ENCODE measurements at regions not wholly inside any gene's neighbourhood (a gene's known extent, or its start where the extent isn't known, plus 50 kb on each side); places are given as distances from the start of the nearest gene placed in this dataset.
A peak's percentile ranks its signal among the peaks of the same experiment; 100 is the strongest.

- DNase-seq: no peak
- H3K9me3 ChIP-seq: no peaks in the 10 kb centered on the region
- H3K27me3 ChIP-seq: no peaks in the 10 kb centered on the region
- H3K36me3 ChIP-seq: no peaks in the 10 kb centered on the region
- intact Hi-C loops (cut with DNase I): no loop called here
- TF ChIP-seq CTCF (IDR thresholded peaks at IDR 0.05): no peak
- no peak for ATAC-seq
- 55 to 59% methylated on average over 3 of the region's 3 CpGs for WGBS, 2 donors
- H3K27ac ChIP-seq: no peak overlapping the region
- no peak for FAIRE-seq
- H3K4me3 ChIP-seq: no peak overlapping the region
- no peaks in the 10 kb centered on the region for H3K4me1 ChIP-seq
These were observed 761.4 kb upstream of the TYRP1 start for GRCh38 chr9:11931751-11932150.

GRCh38 chr9:11933926-11934325 is 759.3 kb upstream of the TYRP1 start:
- no peak for FAIRE-seq

GRCh38 chr9:11946531-11946930 is 746.7 kb upstream of the TYRP1 start:
- no peak for FAIRE-seq

More at GRCh38 chr9:11933926-11934325, 759.3 kb upstream of the TYRP1 start:
- no peaks in the 10 kb centered on the region for H3K4me1 ChIP-seq
- no peak overlapping the region for H3K4me3 ChIP-seq
- intact Hi-C loops (cut with DNase I): no loop called here
- H3K36me3 ChIP-seq: no peaks in the 10 kb centered on the region
- no peak overlapping the region for H3K27ac ChIP-seq
- H3K9me3 ChIP-seq: no peaks in the 10 kb centered on the region
- no peaks in the 10 kb centered on the region for H3K27me3 ChIP-seq
- DNase-seq (no peak), ATAC-seq (peak in 1 of 4 donors; percentile 47)
- TF ChIP-seq CTCF (IDR thresholded peaks at IDR 0.05): no peak

GRCh38 chr9:11962327-11962726 is 730.9 kb upstream of the TYRP1 start:
- Histone ChIP-seq H3K9me3 (no peaks in the 10 kb centered on the region), H3K4me1 (no peaks in the 10 kb centered on the region), H3K36me3 (no peaks in the 10 kb centered on the region), H3K4me3 (no peak overlapping the region), H3K27ac (no peak overlapping the region), H3K27me3 (no peaks in the 10 kb centered on the region)
- TF ChIP-seq CTCF (IDR thresholded peaks at IDR 0.05): no peak
- ATAC-seq (no peak), DNase-seq (no peak), FAIRE-seq (no peak)
- intact Hi-C loops (cut with DNase I): no loop called here
- WGBS, 2 donors: 35 to 45% methylated on average over 4 of the region's 4 CpGs

More at GRCh38 chr9:11946531-11946930, 746.7 kb upstream of the TYRP1 start:
- Histone ChIP-seq H3K4me1 (no peaks in the 10 kb centered on the region), H3K9me3 (no peaks in the 10 kb centered on the region), H3K27ac (no peak overlapping the region), H3K36me3 (no peaks in the 10 kb centered on the region), H3K4me3 (no peak overlapping the region), H3K27me3 (no peaks in the 10 kb centered on the region)
- no peak for ATAC-seq
- intact Hi-C loops (cut with DNase I): no loop called here
- WGBS, 2 donors: 40 to 70% methylated on average over 1 of the region's 1 CpG
- no peak for TF ChIP-seq CTCF (IDR thresholded peaks at IDR 0.05)
- no peak for DNase-seq

GRCh38 chr9:11966786-11967185 is 726.4 kb upstream of the TYRP1 start:
- Histone ChIP-seq H3K27ac (no peak overlapping the region), H3K27me3 (no peaks in the 10 kb centered on the region), H3K4me3 (no peak overlapping the region), H3K9me3 (no peaks in the 10 kb centered on the region), H3K36me3 (no peaks in the 10 kb centered on the region), H3K4me1 (no peaks in the 10 kb centered on the region)
- 45% methylated on average over 4 of the region's 4 CpGs for WGBS, 2 donors
- no peak for ATAC-seq
- no peak for FAIRE-seq
- DNase-seq: no peak
- intact Hi-C loops (cut with DNase I): no loop called here
- TF ChIP-seq CTCF (IDR thresholded peaks at IDR 0.05): no peak

All from pancreas (tissue), 10 donors.